HEK293 (cell line): ENCODE measurements at regions not wholly inside any gene's neighbourhood (a gene's known extent, or its start where the extent isn't known, plus 50 kb on each side); places are given as distances from the start of the nearest gene placed in this dataset.
A peak's percentile ranks its signal among the peaks of the same experiment; 100 is the strongest.

Source experiments
- CTCF ChIA-PET: fragments of 350-600 bp; formaldehyde crosslinking; extraction: SDS; loops from one replicate; lab custom pipeline; 2021; ENCODE audit warnings: antibody characterized with exemption; lab: Yijun Ruan, JAX
- POLR2A ChIA-PET: fragments of 300-600 bp; formaldehyde crosslinking; extraction: SDS; loops from one replicate; lab custom pipeline; 2020; ENCODE audit warnings: antibody characterized with exemption, inconsistent platforms; lab: Yijun Ruan, JAX
- H3K27ac ChIP-seq: fragments of 200-500 bp; sonication (Bioruptor generic); 2 replicates; pipeline ENCODE4 v1.5.1; 2014; ENCODE audit warnings: low read depth, low read length, control low read depth, inconsistent platforms; ENCODE audit errors: extremely low read depth
- H3K36me3 ChIP-seq, 2 experiments: fragments of 200-500 bp in 1 of 2; sonication (Bioruptor generic) in 1 of 2; 1 replicate in 1 of 2; 2 replicates in 1 of 2; pipeline ENCODE4 v1.5.1; 2014 to 2017; ENCODE audit warnings: inconsistent platforms in 2 of 2, low read length in 2 of 2; ENCODE audit not compliant: control insufficient read depth in 2 of 2, insufficient read depth in 1 of 2
- H3K4me1 ChIP-seq: fragments of 200-500 bp; sonication (Bioruptor generic); 2 replicates; pipeline ENCODE4 v1.5.1; 2014; ENCODE audit warnings: mild to moderate bottlenecking, low read length, inconsistent platforms; ENCODE audit not compliant: control insufficient read depth, insufficient read depth
- H3K4me3 ChIP-seq: 2 replicates; pipeline ENCODE4 v1.5.1; 2011; ENCODE audit warnings: low read depth, mild to moderate bottlenecking, control low read depth, low read length, moderate library complexity
- H3K9me3 ChIP-seq: fragments of 200-500 bp; sonication (Bioruptor generic); 2 replicates; pipeline ENCODE4 v1.5.1; 2014; ENCODE audit warnings: low read depth, low read length, inconsistent platforms; ENCODE audit not compliant: control insufficient read depth, insufficient read depth
- BCL11B ChIP-seq: fragments of 450-650 bp; formaldehyde crosslinking; IDR thresholded peaks from 2 replicates; pipeline ENCODE4 v1.5.1; 2016; ENCODE audit warnings: low read depth, missing biosample characterization, missing genetic modification characterization
- HOXD13 ChIP-seq: sonication (generic); formaldehyde crosslinking; IDR thresholded peaks from 2 replicates; pipeline ENCODE4 v1.8.0; 2022; ENCODE audit warnings: missing genetic modification reagents, borderline replicate concordance
- KLF1 ChIP-seq: fragments of 450-650 bp; formaldehyde crosslinking; IDR thresholded peaks from 2 replicates; pipeline ENCODE4 v1.5.1; 2016; ENCODE audit warnings: missing biosample characterization, missing genetic modification characterization
- MEIS1 ChIP-seq: sonication (generic); formaldehyde crosslinking; IDR thresholded peaks from 2 replicates; pipeline ENCODE4 v1.8.1; 2022; ENCODE audit warnings: missing genetic modification reagents, mild to moderate bottlenecking, borderline replicate concordance
- OVOL3 ChIP-seq: fragments of 450-650 bp; formaldehyde crosslinking; IDR thresholded peaks from 2 replicates; pipeline ENCODE4 v1.5.1; 2016; ENCODE audit warnings: missing biosample characterization, missing genetic modification characterization
- PATZ1 ChIP-seq: fragments of 450-650 bp; formaldehyde crosslinking; IDR thresholded peaks from 2 replicates; pipeline ENCODE4 v1.5.1; 2016; ENCODE audit warnings: missing biosample characterization, missing genetic modification characterization
- PRDM1 ChIP-seq: fragments of 450-650 bp; formaldehyde crosslinking; IDR thresholded peaks from 2 replicates; pipeline ENCODE4; 2016; ENCODE audit warnings: missing biosample characterization, missing genetic modification characterization
- SCRT2 ChIP-seq: fragments of 450-650 bp; formaldehyde crosslinking; IDR thresholded peaks from 2 replicates; pipeline ENCODE4 v1.5.1; 2016; ENCODE audit warnings: missing biosample characterization, missing genetic modification characterization
- SP2 ChIP-seq: fragments of 450-650 bp; formaldehyde crosslinking; IDR thresholded peaks from 2 replicates; pipeline ENCODE4 v1.5.1; 2016; ENCODE audit warnings: missing biosample characterization, missing genetic modification characterization
- SP7 ChIP-seq: fragments of 450-650 bp; formaldehyde crosslinking; IDR thresholded peaks from 2 replicates; pipeline ENCODE4 v1.5.1; 2016; ENCODE audit warnings: missing biosample characterization, missing genetic modification characterization
- ZEB2 ChIP-seq: fragments of 450-650 bp; formaldehyde crosslinking; IDR thresholded peaks from 2 replicates; pipeline ENCODE4 v1.5.1; 2016; ENCODE audit warnings: missing biosample characterization, missing genetic modification characterization
- ZNF155 ChIP-seq: fragments of 450-650 bp; formaldehyde crosslinking; IDR thresholded peaks from 2 replicates; pipeline ENCODE4 v1.5.1; 2016; ENCODE audit warnings: missing biosample characterization, missing genetic modification characterization
- ZNF157 ChIP-seq: fragments of 450-650 bp; formaldehyde crosslinking; IDR thresholded peaks from 2 replicates; pipeline ENCODE4 v1.5.1; 2016; ENCODE audit warnings: missing biosample characterization, missing genetic modification characterization
- ZNF184 ChIP-seq: fragments of 450-650 bp; IDR thresholded peaks from 2 replicates; pipeline ENCODE4 v1.5.1; 2018; ENCODE audit warnings: missing biosample characterization, mild to moderate bottlenecking, missing genetic modification characterization
- ZNF23 ChIP-seq: fragments of 450-650 bp; formaldehyde crosslinking; IDR thresholded peaks from 2 replicates; pipeline ENCODE4 v1.5.1; 2016; ENCODE audit warnings: missing biosample characterization, missing genetic modification characterization, borderline replicate concordance
- ZNF26 ChIP-seq: fragments of 450-650 bp; formaldehyde crosslinking; IDR thresholded peaks from 2 replicates; pipeline ENCODE4 v1.5.1; 2016; ENCODE audit warnings: missing biosample characterization, missing genetic modification characterization
- ZNF292 ChIP-seq: fragments of 450-650 bp; formaldehyde crosslinking; IDR thresholded peaks from 2 replicates; pipeline ENCODE4 v1.5.1; 2016; ENCODE audit warnings: low read depth, missing biosample characterization, missing genetic modification characterization, borderline replicate concordance
- ZNF350 ChIP-seq: fragments of 450-650 bp; formaldehyde crosslinking; IDR thresholded peaks from 2 replicates; pipeline ENCODE4 v1.5.0; 2017; ENCODE audit warnings: missing biosample characterization, mild to moderate bottlenecking, missing genetic modification characterization
- ZNF354C ChIP-seq: fragments of 450-650 bp; formaldehyde crosslinking; IDR thresholded peaks from 2 replicates; pipeline ENCODE4 v1.5.1; 2016; ENCODE audit warnings: missing biosample characterization, missing genetic modification characterization, low read depth, borderline replicate concordance
- ZNF426 ChIP-seq: fragments of 450-650 bp; formaldehyde crosslinking; IDR thresholded peaks from 2 replicates; pipeline ENCODE4 v1.5.1; 2017; ENCODE audit warnings: missing biosample characterization, missing genetic modification characterization, mild to moderate bottlenecking, inconsistent platforms, moderate library complexity
- ZNF473 ChIP-seq: fragments of 450-650 bp; formaldehyde crosslinking; IDR thresholded peaks from 2 replicates; pipeline ENCODE4 v1.5.1; 2017; ENCODE audit warnings: missing biosample characterization, missing genetic modification characterization
- ZNF48 ChIP-seq: fragments of 450-650 bp; formaldehyde crosslinking; IDR thresholded peaks from 2 replicates; pipeline ENCODE4 v1.5.1; 2016; ENCODE audit warnings: missing biosample characterization, missing genetic modification characterization
- ZNF555 ChIP-seq: fragments of 450-650 bp; formaldehyde crosslinking; conservative IDR thresholded peaks from 2 replicates; pipeline ENCODE4 v1.5.1; 2017; ENCODE audit warnings: missing biosample characterization, mild to moderate bottlenecking, missing genetic modification characterization, inconsistent platforms
- ZNF629 ChIP-seq: fragments of 450-650 bp; formaldehyde crosslinking; IDR thresholded peaks from 2 replicates; pipeline ENCODE4 v1.5.1; 2017; ENCODE audit warnings: missing biosample characterization, missing genetic modification characterization
- TF ChIP-seq, protein P1 (sequence below): fragments of 450-650 bp; formaldehyde crosslinking; IDR thresholded peaks from 2 replicates; pipeline ENCODE4 v1.5.1; 2016; ENCODE audit warnings: missing biosample characterization, missing genetic modification characterization
- TF ChIP-seq, protein P2 (sequence below): fragments of 450-650 bp; formaldehyde crosslinking; IDR thresholded peaks from 2 replicates; pipeline ENCODE4 v1.5.1; 2016; ENCODE audit warnings: missing biosample characterization, missing genetic modification characterization
- TF ChIP-seq, protein P3 (sequence below): fragments of 450-650 bp; formaldehyde crosslinking; IDR thresholded peaks from 2 replicates; pipeline ENCODE4 v1.5.1; 2017; ENCODE audit warnings: missing biosample characterization, missing genetic modification characterization
- TF ChIP-seq, protein P4 (sequence below): fragments of 450-650 bp; formaldehyde crosslinking; IDR thresholded peaks from 2 replicates; pipeline ENCODE4 v1.5.1; 2016; ENCODE audit warnings: missing biosample characterization, missing genetic modification characterization

GRCh38 chr4:30948653-30949052, 228.5 kb downstream of the PCDH7 start (continued):
- TF ChIP-seq PATZ1 (tag by site-specific recombination) (no peak), SP7 (0 out of 2 replicates have a peak, but pooled peaks have one; percentile 25), BCL11B (tag by site-specific recombination) (no peak), ZNF629 (peak; percentile 71), ZNF350 (tag by site-specific recombination) (no peak), ZNF354C (tag by site-specific recombination) (no peak), ZNF48 (tag by site-specific recombination) (no peak), KLF1 (peak; percentile 39; the same call in 1 of the 2 replicates), ZNF184 (no peak), OVOL3 (tag by site-specific recombination) (no peak), ZEB2 (tag by site-specific recombination) (peak; percentile 29; the same call in 1 of the 2 replicates), ZNF155 (no peak), SCRT2 (no peak), ZNF555 (tag by site-specific recombination) (no peak), ZNF157 (tag by site-specific recombination) (no peak), ZNF473 (tag by site-specific recombination) (no peak)
- TF ChIP-seq, protein P1, sequence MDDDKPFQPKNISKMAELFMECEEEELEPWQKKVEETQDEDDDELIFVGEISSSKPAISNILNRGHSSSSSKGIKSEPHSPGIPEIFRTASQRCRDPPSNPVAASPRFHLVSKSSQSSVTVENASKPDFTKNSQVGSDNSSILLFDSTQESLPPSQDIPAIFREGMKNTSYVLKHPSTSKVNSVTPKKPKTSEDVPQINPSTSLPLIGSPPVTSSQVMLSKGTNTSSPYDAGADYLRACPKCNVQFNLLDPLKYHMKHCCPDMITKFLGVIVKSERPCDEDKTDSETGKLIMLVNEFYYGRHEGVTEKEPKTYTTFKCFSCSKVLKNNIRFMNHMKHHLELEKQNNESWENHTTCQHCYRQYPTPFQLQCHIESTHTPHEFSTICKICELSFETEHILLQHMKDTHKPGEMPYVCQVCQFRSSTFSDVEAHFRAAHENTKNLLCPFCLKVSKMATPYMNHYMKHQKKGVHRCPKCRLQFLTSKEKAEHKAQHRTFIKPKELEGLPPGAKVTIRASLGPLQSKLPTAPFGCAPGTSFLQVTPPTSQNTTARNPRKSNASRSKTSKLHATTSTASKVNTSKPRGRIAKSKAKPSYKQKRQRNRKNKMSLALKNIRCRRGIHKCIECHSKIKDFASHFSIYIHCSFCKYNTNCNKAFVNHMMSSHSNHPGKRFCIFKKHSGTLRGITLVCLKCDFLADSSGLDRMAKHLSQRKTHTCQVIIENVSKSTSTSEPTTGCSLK: no peak
- TF ChIP-seq, protein P2, sequence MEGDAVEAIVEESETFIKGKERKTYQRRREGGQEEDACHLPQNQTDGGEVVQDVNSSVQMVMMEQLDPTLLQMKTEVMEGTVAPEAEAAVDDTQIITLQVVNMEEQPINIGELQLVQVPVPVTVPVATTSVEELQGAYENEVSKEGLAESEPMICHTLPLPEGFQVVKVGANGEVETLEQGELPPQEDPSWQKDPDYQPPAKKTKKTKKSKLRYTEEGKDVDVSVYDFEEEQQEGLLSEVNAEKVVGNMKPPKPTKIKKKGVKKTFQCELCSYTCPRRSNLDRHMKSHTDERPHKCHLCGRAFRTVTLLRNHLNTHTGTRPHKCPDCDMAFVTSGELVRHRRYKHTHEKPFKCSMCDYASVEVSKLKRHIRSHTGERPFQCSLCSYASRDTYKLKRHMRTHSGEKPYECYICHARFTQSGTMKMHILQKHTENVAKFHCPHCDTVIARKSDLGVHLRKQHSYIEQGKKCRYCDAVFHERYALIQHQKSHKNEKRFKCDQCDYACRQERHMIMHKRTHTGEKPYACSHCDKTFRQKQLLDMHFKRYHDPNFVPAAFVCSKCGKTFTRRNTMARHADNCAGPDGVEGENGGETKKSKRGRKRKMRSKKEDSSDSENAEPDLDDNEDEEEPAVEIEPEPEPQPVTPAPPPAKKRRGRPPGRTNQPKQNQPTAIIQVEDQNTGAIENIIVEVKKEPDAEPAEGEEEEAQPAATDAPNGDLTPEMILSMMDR (tag by site-specific recombination): no peak
- TF ChIP-seq, all 188 proteins: peak for 18

DNA sequence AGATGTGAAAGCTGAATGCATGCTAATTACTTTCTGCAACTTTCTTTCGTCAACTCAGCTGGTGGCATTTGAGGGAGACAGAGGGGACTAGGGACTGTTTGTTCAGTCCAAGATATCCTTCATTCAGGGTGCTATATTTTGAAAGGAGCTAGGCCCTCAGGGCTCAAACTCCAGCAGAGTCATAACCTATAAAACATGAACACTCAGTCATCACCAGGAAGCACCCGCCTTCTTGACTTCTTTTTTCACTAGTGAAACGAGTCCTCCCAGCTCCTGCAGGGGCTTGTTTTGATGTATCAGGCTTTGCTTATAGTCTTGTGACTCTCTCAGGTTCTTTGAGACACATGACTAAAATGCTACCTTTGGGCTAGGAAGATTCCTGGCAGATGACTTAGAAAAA, 230.6 kb downstream of the PCDH7 start:
- no peak overlapping the region for H3K27ac ChIP-seq
- ChIA-PET CTCF (no interaction called here), POLR2A (interaction anchor here (0.9 kb wide), 1 partner anchor 232 kb away, joined by 5 read pairs; no protein-coding TSS in a partner anchor)
- H3K4me3 ChIP-seq: no peak overlapping the region
- peaks cover 17% of the 10 kb centered on the region for H3K4me1 ChIP-seq
- H3K9me3 ChIP-seq: no peaks in the 10 kb centered on the region
- H3K36me3 ChIP-seq: no peaks in the 10 kb centered on the region
- no peak; the same call in none of the 2 replicates for TF ChIP-seq PRDM1
- 0 out of 2 replicates have a peak, but pooled peaks have one; percentile 7 for TF ChIP-seq SP2
- TF ChIP-seq ZNF426 (tag by site-specific recombination): no peak
- TF ChIP-seq, protein P3, sequence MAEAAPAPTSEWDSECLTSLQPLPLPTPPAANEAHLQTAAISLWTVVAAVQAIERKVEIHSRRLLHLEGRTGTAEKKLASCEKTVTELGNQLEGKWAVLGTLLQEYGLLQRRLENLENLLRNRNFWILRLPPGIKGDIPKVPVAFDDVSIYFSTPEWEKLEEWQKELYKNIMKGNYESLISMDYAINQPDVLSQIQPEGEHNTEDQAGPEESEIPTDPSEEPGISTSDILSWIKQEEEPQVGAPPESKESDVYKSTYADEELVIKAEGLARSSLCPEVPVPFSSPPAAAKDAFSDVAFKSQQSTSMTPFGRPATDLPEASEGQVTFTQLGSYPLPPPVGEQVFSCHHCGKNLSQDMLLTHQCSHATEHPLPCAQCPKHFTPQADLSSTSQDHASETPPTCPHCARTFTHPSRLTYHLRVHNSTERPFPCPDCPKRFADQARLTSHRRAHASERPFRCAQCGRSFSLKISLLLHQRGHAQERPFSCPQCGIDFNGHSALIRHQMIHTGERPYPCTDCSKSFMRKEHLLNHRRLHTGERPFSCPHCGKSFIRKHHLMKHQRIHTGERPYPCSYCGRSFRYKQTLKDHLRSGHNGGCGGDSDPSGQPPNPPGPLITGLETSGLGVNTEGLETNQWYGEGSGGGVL: no peak
- no peak for TF ChIP-seq ZNF292
- TF ChIP-seq, protein P4, sequence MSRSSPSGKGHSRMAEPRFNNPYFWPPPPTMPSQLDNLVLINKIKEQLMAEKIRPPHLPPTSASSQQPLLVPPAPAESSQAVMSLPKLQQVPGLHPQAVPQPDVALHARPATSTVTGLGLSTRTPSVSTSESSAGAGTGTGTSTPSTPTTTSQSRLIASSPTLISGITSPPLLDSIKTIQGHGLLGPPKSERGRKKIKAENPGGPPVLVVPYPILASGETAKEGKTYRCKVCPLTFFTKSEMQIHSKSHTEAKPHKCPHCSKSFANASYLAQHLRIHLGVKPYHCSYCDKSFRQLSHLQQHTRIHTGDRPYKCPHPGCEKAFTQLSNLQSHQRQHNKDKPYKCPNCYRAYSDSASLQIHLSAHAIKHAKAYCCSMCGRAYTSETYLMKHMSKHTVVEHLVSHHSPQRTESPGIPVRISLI: peak; percentile 42; the same call in 1 of the 2 replicates
- TF ChIP-seq ZNF23 (tag by site-specific recombination): no peak
- TF ChIP-seq HOXD13 (CRISPR knock-in tag): peak; percentile 56; the same call in 1 of the 2 replicates
- no peak for TF ChIP-seq MEIS1
- 0 out of 2 replicates have a peak, but pooled peaks have one; percentile 24 for TF ChIP-seq BCL11B (tag by site-specific recombination)
- no peak for TF ChIP-seq ZNF26 (tag by site-specific recombination)
